Stimulated activated CD4-positive, alpha-beta T cell treated with anti-CD3 and anti-CD28 coated beads, Interleukin-4, amount 100 ng/mL, for 4 hours (primary cell): ENCODE measurements at regions not wholly inside any gene's neighbourhood (a gene's known extent, or its start where the extent isn't known, plus 50 kb on each side); places are given as distances from the start of the nearest gene placed in this dataset.

ENCODE experiments used
- DNase-seq, 2 experiments: peaks; one replicate each; pipeline ENCODE4 v3.0.0-alpha.2; 2020

DNA sequence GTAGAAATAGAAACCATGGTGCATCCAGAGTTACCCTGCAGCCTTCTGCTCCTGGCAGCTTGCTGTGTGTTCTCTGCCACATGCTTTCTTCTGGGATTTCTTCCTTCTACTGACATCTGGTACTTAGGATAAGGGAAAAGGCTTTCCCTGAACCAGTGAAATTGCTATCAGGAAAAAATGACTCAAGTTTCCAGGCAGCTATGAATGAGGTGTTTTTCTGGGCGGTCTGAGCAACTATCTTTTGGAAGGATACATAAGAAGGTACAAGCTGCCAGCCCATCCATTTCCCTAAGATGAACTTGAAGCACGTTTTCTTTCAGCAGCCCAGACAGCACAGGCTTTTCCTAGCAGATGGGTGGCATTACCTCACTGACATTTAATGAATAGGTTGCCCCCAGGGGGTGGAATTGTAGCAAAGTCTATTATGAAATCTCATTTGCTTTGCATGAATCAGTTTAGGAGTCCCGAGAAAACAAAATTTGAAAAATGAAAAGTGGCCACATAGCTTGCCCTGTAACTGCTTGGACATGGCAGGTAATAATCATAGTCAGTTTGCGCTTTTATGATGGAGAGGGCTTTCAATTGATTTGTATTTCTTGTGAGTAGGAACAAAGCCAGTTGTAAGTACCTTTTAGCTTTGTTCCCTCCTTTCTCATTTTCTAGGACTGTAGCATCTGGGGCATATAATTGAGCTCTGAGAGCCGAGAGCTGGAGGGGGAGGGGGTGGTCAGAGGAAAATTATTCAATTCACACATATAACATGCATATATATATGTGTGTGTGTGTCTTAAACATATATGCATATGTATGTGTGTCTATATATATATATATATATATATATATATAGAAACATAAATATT lies 108.5 kb downstream of the C9orf152 start:
- DNase-seq = no peak

DNA sequence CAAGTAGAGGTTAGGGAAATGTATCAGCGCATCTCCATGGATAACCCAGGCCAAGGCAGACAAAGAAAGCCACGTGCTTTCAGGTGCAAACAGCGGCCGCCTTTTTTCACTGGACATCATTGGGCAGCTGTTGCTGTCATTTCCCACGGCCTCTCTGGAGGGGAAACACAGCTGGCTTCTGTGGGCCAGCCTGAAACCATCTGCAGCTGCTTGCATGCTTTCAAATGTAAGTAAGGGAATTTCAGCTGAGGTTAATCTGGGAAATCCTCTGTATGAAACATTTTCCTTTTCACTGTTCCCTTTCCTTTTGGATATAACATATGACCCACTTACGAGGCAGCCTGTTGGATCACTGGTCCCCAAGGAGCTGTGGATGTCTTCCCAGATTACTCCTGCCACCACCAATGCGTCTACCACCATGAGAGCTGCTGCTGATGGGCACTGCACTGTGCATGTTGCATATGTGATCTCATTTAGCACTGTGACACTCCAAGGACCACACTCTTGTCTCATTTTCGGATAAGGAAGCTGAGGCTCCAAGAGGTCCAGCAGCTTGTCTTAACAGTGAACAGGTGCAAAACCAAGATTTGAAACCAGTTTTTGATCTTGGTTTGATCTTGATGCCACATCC lies 106.3 kb downstream of the C9orf152 start:
- DNase-seq = no peak

DNA sequence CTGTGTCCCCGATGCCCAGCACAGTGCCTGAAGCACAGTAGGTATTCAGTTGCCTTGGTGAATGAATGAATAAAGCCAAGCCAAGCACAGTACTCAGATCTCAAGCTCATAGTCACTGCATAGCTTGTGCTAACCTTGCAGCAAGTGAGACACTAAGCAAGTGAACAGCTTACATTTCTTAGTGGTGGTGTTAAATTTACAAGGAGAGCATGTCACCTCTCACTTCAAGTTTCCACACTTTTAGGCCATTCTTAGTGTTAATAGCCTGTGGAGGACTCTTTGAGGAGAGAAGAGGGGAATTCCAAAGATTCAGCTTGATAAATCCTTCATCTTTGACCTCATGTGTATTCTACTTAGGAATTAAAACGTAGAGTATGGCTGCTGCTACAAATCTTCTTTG lies 104.7 kb downstream of the C9orf152 start:
- DNase-seq = no peak

DNA sequence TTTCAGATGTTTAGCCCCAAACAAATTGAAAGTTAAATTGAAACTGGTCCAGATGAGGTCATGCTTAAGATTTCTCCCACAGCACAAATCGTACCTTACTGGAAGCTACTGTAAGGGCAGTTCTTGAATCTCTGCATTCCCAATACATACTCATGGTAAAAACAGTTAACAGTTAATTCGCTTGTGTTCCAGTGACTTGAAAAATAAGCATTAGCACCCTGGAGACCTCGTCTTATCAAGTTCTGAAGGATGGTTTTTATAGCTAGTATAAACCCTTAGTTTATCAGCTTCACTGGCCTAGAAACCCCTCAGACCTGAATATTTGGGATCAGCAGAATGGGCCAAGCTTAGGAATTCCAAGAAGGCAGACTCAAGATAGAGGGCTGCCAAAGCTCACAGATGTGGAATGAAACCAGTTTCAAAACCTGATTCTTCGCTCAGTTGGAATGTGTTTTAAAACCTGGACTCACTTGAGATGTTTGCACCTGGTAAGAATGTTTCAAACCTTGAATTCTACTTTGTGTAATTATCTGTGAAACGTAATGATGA lies 103.6 kb downstream of the C9orf152 start:
- DNase-seq = no peak

DNA sequence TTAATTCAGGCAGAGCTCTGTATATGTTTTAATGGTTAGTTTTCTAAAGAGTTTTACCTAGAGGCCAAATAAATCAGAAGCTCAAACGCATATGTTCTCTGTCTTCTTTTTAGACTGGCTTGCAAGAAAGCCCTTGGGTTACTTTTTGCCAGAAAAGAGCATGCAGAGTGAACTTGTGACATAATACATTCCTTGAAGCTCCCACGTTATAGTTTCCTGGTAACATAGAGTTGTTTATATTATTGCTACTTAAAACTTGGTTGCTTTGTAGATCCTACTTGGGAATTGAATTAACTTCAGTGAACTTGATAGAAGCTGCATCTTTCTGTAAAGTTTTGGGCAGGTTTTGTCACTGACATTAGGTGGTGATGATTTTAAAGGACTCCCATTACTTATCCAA lies 102.9 kb downstream of the C9orf152 start:
- no peak for DNase-seq

DNA sequence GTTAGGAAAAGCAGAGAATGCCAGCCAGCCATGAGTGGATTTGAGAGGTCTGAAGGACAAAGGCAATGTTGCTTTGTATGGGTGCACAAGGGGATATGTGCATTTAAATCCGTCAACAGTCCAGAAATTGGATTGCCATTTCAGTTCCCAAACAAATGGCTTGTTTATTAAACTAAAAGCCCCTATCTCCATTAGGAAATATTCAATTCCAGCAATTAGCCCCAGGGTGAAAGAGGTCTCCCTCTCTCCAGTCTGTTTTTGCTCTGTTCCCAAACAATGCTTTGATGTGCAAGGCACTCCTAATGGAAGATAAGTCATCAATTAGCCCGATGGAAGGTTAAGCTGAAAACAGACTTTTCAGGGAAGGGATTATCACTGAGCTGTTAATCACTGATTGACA lies 101.3 kb downstream of the C9orf152 start:
- no peak for DNase-seq

DNA sequence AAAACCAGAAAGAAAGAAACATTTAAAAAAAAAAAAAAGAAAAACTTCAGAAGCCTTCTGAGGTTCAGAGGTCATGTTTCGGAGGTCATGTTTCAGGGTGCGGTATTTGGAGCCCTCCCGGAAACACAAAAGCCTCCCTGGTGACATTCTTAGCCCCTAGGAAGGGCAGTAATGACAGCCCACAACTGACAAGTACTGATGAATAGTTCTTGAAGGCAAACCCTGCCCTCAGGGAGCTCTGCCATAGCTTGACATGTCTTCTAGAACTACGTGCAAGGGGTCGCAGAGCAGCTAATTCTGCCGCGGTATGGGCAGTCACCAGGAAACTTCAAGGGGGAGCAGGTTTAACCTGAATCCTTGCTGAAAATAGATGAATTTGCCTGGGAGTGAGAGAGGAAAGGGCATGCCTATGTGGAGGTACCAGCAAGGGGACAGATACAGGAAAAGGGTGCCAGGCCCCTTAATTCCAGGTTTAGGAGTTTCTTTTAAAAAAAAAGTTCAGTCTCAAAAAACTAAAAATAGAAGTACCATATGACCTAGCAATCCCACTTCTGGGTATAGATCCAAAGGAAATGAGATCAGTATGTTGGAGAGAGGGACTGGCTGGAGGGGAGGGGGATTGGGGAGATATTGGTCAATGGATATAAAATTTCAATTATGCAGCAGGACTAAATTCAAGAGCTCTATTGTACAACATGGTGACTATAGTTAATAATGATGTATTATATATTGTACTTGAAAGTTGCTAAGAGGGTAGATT lies 98.4 kb downstream of the C9orf152 start:
- DNase-seq = no peak

DNA sequence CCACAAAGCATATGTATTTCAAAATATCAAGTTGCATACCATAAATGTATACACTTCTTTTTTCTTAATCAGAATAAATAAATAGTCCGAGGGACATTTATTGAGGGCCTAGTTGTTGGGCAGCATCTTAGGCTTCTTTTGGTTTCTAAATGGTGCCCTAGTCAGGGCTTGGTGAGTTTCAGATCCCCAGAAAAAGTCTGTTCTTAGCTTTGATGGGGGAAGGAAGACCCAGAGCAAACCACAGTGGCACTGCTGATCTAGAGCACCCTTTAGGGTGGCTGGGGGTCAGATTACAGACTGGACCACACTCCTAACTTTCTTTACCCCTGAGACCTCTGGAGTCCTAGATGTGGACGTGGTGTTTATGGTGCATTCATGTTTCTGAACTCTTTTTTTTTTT lies 97.8 kb downstream of the C9orf152 start:
- no peak for DNase-seq

DNA sequence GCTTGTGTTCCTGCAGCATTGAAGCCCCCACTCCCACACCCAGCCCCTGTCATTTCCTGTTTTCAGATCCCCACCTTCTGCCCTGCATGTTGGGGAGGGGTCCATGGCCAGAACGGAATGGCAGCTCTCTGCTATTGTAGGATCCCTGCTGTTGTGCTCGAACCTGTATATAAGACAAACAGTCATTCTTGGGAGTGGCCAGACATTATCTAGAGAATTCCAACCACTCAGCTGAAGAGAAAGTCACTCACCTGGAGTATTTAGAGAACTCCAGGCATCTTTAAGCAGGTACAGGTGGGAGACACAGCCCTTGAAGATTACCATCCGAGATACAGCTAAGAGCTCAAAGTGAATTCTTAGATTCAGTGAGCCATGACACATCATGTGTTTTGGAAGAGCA lies 96.1 kb downstream of the C9orf152 start:
- DNase-seq = no peak

DNA sequence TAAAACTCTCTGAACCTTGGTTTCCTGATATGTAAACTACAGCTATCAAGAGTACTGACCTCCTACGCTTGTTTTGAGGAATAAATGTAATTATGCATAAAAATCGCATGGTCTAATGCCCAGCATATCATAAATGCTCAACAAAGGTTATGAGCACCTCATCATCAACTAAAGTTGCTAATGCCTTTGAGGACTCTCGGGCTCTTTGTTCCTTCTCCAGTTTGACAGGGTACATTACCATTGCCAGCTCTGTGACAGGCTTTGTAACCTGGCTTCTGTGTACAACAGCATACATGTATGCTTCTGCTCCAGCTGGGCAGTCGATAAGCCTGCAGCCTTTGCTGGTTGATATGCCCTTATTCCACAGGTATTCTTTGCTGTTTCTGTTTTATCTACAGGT lies 95.2 kb downstream of the C9orf152 start:
- DNase-seq = no peak

DNA sequence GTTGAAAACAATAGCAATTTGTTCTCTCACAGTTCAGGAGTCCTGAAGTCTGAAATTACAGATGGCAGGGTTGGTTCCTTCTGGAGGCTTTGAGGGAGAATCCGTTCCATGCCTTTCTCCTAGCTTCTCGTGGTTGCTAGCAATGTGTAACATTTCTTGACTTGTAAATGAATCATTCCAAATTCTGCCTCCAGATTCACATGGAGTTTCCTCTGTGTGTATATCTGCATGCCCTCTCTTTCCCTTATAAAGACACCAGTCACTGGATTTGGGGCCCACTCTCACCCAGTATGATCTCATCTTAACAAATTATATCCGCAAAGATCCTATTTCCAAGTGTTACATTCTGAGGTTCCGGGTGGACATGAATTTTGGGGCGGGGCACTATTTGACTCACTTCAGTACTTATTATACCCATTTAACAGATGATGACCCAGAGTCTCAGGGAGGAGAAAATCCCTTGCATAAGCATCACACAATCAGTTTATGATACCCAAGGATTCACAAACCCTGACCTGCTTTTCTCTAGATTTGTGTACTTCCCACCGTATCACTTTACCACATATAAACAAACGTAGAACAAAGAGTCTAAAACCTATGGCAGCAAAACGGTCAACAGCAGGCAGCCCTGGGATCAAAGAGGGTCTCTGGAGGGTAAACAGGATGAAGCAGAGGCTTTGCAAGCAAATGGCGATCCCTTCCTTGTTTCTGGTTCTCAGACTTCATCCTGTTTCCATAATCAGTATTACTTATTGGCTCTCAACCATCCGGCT lies 93.7 kb downstream of the C9orf152 start:
- no peak for DNase-seq

DNA sequence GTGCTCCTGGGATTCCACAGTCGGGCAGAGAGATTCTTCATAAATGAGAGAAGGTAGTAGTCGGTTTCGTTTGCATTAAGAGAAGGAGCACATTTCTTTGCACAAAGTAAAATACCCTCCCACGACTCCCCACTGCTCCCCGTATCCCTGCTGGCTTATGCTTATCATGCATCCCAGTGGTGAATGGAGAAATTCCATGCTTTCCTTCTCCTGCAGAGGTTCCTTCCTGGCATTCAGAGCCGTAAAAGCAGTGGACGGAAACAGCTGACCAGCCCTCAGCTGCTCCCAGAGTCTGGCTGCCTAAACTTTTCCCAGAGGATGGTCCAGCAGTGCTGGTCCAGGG lies 93.1 kb downstream of the C9orf152 start:
- DNase-seq = no peak

DNA sequence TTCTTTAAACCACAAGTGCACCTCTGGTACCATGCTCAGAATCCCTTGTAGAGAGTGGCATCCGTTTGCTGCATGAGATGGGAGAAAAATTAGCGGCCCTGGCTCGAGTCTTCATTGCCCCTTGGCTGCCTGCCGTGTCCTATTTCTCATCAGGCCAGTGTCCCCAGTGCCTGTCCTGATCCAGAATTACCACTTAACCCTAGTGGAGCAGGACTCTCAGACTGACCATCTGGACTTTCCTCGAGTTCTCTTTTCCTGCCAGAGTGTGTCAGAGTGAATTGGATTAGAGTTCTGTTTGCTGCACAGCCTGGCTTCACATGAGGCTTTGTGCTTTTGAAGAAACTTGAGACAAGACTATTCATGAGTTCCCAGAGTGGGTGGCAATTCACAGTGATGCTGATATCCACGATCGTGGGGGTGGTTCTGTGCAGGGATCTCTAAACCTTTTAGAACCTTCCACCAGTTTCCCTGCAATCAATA lies 92.6 kb downstream of the C9orf152 start:
- no peak for DNase-seq

DNA sequence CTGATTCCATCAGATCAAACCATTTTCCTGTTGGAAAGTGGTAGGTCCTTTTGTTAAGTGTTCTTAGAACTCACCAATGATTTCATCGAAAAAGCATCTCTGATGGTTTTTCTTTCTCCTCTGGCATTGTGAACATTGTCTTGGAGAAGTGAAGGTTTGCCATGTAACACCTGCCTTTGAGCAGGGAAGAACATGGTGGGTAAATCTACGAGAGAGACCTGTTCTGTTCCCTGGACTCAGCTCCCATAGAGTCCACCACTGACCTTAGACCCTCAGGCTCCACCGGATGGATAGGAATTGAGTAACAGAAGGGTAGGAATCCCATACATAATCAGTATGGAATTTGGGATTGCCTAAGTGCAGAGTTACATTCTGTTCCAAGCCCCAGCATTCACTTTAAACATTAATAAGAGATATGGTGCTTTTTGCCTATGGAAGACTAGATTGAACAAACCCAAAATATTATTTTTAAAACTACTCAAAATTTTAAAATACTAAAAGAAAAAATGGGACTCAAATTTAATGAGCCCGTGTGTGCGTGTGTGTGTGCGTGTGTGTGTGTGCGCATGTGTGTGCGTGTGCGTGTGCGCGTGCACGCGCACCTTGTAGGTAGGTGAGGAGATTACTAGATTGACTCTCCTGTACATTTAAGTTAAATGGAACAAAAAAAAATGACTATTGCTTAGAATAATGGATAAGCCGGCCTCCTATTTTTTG lies 92.0 kb downstream of the C9orf152 start:
- DNase-seq = no peak

DNA sequence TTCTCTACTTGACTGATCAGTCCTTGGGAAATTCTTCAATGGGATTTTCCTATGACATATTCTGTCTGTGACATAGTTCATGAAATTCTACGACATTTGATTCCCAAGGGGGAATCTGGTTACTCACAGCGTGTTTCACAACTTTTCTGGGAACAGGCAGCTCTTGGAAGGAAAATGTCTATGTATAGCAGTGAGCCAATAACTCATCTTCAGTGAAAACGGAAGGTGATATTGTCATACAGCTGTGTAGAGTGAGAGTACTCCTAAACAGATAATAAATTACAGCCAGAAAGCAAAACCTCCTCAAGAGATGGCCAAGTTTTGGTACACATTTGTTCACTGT lies 91.4 kb downstream of the C9orf152 start:
- no peak for DNase-seq

DNA sequence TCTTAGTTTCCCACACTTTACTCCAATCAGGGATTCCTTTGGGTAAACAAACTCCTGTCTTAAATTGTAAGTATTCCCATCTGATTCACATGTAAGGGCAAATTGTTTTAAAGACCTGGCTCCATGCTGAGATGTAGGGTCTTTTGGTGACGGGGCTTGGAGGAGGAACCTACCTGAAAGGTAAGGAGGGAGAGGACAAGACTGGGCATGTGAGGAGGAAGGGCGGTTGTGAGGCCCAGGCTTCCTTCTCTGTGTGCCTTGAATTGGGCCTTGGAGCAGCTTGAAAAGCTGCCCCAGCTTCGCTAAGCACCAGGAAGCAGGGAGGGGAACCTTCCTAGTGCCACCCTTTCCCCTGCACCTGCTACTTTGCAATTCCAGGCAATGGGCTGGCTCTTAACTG lies 86.8 kb downstream of the C9orf152 start:
- DNase-seq = no peak

DNA sequence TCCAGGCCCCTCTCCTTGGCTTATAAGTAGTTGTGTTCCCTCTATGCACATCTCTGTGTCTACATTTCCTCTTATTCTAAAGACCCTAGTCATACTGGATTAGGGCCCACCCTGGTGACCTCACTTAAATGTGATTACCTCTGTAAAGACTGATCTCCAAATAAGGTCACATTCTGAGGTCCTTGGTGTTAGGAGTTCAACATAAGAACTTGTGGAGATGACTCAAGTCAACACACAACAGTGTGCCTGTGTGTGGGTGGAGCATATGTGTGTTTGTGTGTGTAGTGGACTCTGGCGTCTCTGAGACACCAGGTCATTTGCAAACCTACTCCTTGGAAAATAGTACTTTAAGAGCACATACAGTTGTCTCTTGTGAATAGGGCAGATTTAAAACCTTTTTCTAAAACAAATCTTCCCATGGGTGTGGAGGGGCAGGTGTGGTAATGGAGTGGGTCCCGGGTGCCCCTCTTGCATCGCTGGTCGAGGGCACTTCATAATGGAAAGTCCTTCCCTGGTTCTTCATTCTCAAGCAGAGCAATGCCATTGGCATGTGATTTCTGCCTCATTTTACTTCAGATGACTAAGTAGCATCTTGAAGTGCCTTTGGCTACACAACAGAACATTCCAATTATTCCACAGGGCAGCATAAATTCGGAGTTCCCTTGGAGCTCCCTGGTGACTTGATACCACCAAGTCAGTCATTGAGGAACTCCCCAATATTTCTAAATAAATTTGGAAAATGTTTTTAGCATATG lies 84.4 kb downstream of the C9orf152 start:
- DNase-seq = no peak

DNA sequence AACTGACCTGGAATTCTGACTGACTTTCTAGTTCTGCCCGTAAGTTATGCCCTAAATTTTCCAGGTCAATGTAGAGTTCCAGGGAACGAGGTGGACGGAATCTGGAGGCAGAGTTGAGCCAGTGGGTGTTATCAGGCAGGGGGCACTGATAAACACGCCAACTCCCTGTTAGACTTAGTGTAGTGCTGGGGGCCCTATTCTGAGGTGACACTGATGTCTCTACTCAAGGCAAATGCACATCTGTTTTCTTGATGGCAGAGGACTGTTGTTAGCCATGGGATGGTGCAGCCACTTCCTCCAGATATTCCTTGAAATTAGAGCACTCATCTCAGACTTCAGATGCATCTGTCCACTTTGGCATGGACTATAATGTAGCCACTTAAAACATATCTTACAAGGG lies 83.5 kb downstream of the C9orf152 start:
- DNase-seq = no peak

DNA sequence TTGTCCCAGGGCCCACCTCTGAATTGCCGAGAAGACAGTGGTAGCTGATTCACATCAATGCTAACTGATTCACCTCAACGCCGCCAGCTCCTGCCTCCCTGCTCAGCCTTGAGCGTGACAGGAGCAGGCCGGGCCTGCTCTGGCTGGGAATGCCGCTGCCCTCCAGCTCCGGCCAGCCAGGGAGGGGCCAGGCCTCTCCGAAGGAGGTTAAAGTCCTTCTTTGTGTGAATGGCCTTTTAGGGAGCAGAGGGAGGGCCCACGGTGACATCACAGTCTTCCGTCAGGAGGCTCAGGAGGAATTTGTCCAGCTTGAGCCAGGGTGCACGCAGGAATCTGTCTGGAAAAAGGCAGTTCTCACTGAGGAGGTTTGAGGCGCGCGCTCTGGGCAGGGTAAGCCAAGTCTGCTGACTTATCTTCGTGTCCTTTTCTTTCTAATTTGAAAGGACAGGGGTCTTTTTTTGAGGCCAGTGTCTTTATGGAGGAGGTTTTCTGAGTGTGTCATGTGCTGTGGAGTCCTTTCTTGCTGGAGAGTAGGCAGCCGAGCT lies 82.7 kb downstream of the C9orf152 start:
- no peak for DNase-seq

DNA sequence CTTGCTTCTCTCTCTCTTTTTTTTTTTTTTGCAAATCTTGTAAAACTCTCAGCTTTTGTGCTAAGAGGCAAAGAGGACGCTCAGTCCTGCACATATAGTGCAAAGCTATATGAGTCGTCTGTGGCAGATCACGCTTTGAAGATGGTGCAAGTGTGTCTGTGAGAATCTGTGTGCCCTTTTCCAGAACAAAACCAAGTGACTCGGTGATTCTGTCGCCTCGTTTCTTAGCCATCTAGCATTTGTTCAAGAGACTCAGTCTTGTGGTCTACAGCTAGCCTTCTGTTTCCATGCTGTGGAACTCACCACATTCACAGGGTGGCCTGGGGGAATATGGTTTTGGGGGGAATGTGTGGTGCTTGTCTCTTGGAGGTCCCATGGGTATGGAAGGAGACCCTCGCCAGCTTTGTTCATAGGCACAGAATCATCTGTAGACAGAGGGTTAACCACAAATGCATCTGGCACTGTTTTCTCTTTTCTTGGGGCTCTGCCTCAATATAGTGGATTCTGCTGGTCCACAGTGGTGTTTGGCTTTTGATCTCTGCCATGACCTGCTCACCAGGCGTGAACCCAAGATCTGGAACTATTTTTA lies 82.1 kb downstream of the C9orf152 start:
- no peak for DNase-seq

DNA sequence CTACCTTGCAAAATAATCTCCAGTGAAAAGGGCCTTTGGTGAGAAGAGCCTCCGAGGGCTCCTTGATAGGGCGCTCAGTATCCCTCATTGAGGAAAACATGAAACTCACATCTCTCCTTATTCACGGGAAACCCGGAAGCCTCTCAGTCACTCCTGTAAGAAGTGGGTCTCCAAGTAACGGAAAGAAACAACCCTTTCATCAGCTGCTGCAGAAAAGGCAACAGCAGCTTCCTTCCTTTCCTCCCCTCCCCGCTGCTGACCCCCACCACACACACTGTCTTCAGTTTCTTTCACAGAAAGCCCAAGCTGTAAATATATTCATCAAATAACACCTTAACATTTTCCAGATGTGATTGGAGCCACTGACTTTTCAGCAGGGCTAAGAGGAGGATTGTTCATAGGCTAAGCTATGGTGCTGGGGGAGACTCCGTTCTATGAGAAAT lies 81.4 kb downstream of the C9orf152 start:
- DNase-seq = no peak
